Osteocyte (in vitro differentiated cells): ENCODE measurements at regions not wholly inside any gene's neighbourhood (a gene's known extent, or its start where the extent isn't known, plus 50 kb on each side); places are given as distances from the start of the nearest gene placed in this dataset.

ENCODE experiments used
- DNase-seq: peaks from one replicate; pipeline ENCODE4 v3.0.0; 2021; ENCODE audit warnings: mixed read lengths; ENCODE audit not compliant: unreplicated experiment; ENCODE audit errors: extremely low spot score
- H3K27ac Mint-ChIP-seq: one replicate; pipeline ENCODE4 v1.8.0; 2021; ENCODE audit warnings: mild to moderate bottlenecking, mixed read lengths; ENCODE audit not compliant: unreplicated experiment
- H3K27me3 Mint-ChIP-seq: one replicate; pipeline ENCODE4 v1.8.0; 2021; ENCODE audit warnings: mixed read lengths; ENCODE audit not compliant: unreplicated experiment
- H3K36me3 Mint-ChIP-seq: one replicate; pipeline ENCODE4 v1.8.0; 2021; ENCODE audit warnings: mixed read lengths; ENCODE audit not compliant: unreplicated experiment
- H3K4me1 Mint-ChIP-seq: one replicate; pipeline ENCODE4 v1.8.0; 2021; ENCODE audit warnings: mixed read lengths; ENCODE audit not compliant: unreplicated experiment
- H3K4me3 Mint-ChIP-seq: one replicate; pipeline ENCODE4 v1.8.0; 2021; ENCODE audit warnings: mild to moderate bottlenecking, moderate library complexity, mixed read lengths; ENCODE audit not compliant: unreplicated experiment
- H3K9me3 Mint-ChIP-seq: one replicate; pipeline ENCODE4 v1.8.0; 2021; ENCODE audit warnings: mixed read lengths; ENCODE audit not compliant: unreplicated experiment
- TF ChIP-seq, protein P1 (sequence below): fragments of 200-600 bp; sonication (generic); IDR thresholded peaks from 2 replicates; pipeline ENCODE4 v1.5.0; 2021; ENCODE audit warnings: antibody characterized with exemption, mild to moderate bottlenecking, moderate library complexity

DNA sequence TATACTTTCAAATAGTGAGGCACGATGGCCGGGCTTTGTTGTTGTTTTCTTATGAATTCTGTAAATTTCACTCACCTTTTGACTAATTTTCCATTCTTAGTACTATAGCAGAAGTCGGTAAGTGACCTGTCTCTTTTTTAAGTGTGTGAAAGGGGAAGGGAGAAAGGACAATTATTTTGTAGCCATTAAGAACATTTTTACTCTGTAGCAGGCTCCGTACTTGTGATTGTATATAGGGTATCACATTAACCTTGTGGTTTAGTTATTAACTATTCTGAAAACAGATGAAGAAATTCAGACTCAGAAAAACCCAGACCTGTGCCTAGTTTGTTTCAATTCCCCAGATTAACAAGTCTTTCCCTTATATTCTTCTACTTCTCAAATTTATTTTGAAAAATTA is 78.7 kb downstream of the CASP12 start:
- no peaks in the 10 kb centered on the region for H3K27me3 Mint-ChIP-seq
- H3K9me3 Mint-ChIP-seq, result no peaks in the 10 kb centered on the region
- no peak overlapping the region for H3K27ac Mint-ChIP-seq
- TF ChIP-seq, protein P1, sequence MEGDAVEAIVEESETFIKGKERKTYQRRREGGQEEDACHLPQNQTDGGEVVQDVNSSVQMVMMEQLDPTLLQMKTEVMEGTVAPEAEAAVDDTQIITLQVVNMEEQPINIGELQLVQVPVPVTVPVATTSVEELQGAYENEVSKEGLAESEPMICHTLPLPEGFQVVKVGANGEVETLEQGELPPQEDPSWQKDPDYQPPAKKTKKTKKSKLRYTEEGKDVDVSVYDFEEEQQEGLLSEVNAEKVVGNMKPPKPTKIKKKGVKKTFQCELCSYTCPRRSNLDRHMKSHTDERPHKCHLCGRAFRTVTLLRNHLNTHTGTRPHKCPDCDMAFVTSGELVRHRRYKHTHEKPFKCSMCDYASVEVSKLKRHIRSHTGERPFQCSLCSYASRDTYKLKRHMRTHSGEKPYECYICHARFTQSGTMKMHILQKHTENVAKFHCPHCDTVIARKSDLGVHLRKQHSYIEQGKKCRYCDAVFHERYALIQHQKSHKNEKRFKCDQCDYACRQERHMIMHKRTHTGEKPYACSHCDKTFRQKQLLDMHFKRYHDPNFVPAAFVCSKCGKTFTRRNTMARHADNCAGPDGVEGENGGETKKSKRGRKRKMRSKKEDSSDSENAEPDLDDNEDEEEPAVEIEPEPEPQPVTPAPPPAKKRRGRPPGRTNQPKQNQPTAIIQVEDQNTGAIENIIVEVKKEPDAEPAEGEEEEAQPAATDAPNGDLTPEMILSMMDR, result no peak
- DNase-seq, result no peak
- no peaks in the 10 kb centered on the region for H3K36me3 Mint-ChIP-seq
- H3K4me1 Mint-ChIP-seq, result no peaks in the 10 kb centered on the region
- H3K4me3 Mint-ChIP-seq, result no peak overlapping the region

DNA sequence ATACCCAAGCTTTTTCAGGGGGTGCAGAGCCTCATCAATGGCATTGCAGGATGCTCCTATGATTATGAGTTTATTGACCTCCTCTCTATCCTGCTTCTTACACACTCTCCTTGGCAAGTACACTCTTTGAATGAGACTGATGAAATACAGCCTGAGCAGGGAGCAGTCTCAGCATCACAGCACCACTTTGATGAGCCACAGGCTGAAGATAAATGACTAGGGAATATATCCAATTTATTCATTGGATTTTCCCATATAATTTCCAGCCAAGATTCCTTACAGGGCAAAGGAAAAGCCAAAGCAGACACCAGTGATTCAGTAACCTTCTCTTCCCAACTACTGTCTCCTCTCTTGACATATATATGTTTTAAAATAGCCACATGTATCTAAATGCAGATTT is 79.2 kb downstream of the CASP12 start:
- Mint-ChIP-seq H3K4me3 (no peak overlapping the region), H3K9me3 (no peaks in the 10 kb centered on the region), H3K4me1 (no peaks in the 10 kb centered on the region), H3K27ac (no peak overlapping the region), H3K36me3 (no peaks in the 10 kb centered on the region), H3K27me3 (no peaks in the 10 kb centered on the region)
- no peak for DNase-seq
- TF ChIP-seq, protein P1, result no peak

DNA sequence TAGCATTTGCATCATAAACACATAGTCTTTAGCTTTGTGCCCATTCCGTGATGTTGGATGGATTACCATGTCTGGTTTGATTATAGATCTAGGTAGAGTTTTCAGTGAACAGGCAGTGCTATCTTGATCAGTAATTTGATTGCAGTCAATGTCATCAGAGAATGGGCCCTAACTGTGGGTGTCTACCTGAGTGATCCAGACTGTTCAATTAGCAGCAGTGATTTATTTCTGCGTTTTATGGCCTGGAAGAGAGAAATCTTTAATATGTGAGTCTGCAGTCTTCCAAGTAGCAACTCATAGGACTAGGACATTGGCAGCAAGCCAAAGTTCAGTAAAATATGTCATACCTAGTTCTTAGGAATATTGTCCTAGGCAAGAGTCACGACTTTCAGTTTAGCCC is 80.3 kb downstream of the CASP12 start:
- H3K9me3 Mint-ChIP-seq, result no peaks in the 10 kb centered on the region
- H3K4me3 Mint-ChIP-seq, result no peak overlapping the region
- no peaks in the 10 kb centered on the region for H3K4me1 Mint-ChIP-seq
- no peaks in the 10 kb centered on the region for H3K36me3 Mint-ChIP-seq
- no peaks in the 10 kb centered on the region for H3K27me3 Mint-ChIP-seq
- TF ChIP-seq, protein P1, result no peak
- no peak overlapping the region for H3K27ac Mint-ChIP-seq
- DNase-seq, result no peak

DNA sequence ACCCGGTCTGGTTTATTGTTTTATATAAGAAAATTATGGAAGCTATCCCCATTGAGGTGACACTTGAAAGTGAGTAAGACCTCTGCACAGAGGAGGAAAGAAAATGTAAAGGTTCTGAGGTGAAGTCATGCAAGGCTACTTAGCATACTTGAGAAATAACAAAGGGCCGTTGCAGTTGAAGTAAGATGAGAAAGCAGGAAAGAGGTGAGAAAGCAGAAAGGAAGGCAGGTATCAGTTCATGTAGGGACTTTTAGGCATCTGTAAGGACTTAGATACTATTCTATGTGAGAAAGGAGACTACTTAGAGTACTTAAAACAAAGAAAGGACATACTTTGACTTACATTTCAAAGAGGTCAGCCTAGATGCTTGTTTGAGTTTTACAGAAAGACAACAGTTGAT is 84.7 kb downstream of the CASP12 start:
- H3K4me1 Mint-ChIP-seq, result no peaks in the 10 kb centered on the region
- no peaks in the 10 kb centered on the region for H3K27me3 Mint-ChIP-seq
- no peaks in the 10 kb centered on the region for H3K36me3 Mint-ChIP-seq
- H3K9me3 Mint-ChIP-seq, result no peaks in the 10 kb centered on the region
- TF ChIP-seq, protein P1, result no peak
- H3K27ac Mint-ChIP-seq, result no peak overlapping the region
- DNase-seq, result no peak
- H3K4me3 Mint-ChIP-seq, result no peak overlapping the region

DNA sequence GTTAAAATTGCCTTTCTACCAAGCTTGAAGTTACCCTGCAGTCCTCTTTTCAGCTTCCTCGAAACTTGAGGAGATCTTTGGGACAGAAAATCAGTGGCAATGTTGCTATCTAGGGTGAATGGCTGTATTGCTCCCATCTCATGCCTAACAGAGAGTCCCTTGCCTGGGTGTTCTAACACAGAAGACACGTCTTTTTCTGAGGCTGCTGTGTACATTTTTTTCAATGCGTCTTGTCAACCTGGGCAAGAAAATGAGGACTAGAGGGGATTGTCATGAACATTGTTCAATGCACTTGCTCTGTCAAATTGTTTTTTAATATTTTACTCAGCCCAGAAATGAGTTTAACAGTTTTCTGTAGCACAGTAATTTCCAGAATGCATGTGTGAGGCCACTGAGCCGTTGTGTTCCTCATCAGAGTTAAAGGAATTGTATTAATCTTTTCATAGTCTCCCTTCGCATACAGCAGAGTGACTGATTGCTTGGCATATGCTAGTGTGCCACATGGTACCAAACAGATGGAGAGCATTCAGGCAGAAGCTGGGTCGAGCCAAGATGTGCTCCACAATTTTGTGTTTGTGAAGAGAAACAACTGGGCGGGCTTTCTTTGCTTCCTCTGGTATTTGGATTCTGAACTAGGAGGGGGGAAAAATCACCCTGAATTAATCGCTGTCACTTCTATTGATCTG is 86.0 kb downstream of the CASP12 start:
- DNase-seq, result no peak
- no peaks in the 10 kb centered on the region for H3K9me3 Mint-ChIP-seq
- H3K4me1 Mint-ChIP-seq, result no peaks in the 10 kb centered on the region
- TF ChIP-seq, protein P1, result no peak
- no peaks in the 10 kb centered on the region for H3K36me3 Mint-ChIP-seq
- no peak overlapping the region for H3K27ac Mint-ChIP-seq
- no peaks in the 10 kb centered on the region for H3K27me3 Mint-ChIP-seq
- no peak overlapping the region for H3K4me3 Mint-ChIP-seq
